ENCODE measurements at regions not wholly inside any gene's neighbourhood (a gene's known extent, or its start where the extent isn't known, plus 50 kb on each side); places are given as distances from the start of the nearest gene placed in this dataset.
"Not testable (repeated sequence)": the region's sequence is repeated elsewhere in the genome, so short reads cannot be mapped to it uniquely, and the experiment has no call there.

GRCh38 chrX:125236955-125237354 is 82.7 kb upstream of the TEX13C start:
- no peaks in the 10 kb centered on the region for H3K36me3 Mint-ChIP-seq
- no peak overlapping the region for H3K27ac Mint-ChIP-seq
- H3K27me3 ChIP-seq = no peaks in the 10 kb centered on the region
- H4K20me1 ChIP-seq (ENCODE audit: low read depth) = no peaks in the 10 kb centered on the region
- H3K4me2 ChIP-seq = no peak overlapping the region
- no peak overlapping the region for H3K4me3 ChIP-seq
- no peak for DNase-seq (ENCODE audit: low spot score)
- H3K9me3 ChIP-seq (ENCODE audit: low read depth) = peaks cover 5% of the 10 kb centered on the region
- peaks cover 2% of the 10 kb centered on the region for H3K27me3 Mint-ChIP-seq (ENCODE audit: insufficient read depth, low read depth)
- H3K79me2 ChIP-seq (ENCODE audit: low read depth) = no peaks in the 10 kb centered on the region
- H3K4me1 ChIP-seq = no peaks in the 10 kb centered on the region
- no peak overlapping the region for H3K4me3 Mint-ChIP-seq
- no peak overlapping the region for H3K9ac ChIP-seq
- no peaks in the 10 kb centered on the region for H3K36me3 ChIP-seq
- no peaks in the 10 kb centered on the region for H3K9me3 Mint-ChIP-seq
- H2AFZ ChIP-seq (replicated peaks) = no peak overlapping the region
- TF ChIP-seq EZH2phosphoT487 (IDR thresholded peaks at IDR 0.05) = no peak
- no peak overlapping the region for H3K27ac ChIP-seq
- H3F3A ChIP-seq (ENCODE audit: low read depth) = no peaks in the 10 kb centered on the region
- H3K4me1 Mint-ChIP-seq = no peaks in the 10 kb centered on the region

- DNase-seq (ENCODE audit: low spot score) = no peak
- H3K27me3 Mint-ChIP-seq (ENCODE audit: insufficient read depth, low read depth) = no peaks in the 10 kb centered on the region
- Histone ChIP-seq H3K9ac (no peak overlapping the region), H3K9me3 (ENCODE audit: low read depth) (no peaks in the 10 kb centered on the region), H3K4me3 (no peak overlapping the region), H3K36me3 (no peaks in the 10 kb centered on the region), H4K20me1 (ENCODE audit: low read depth) (no peaks in the 10 kb centered on the region), H3K27me3 (no peaks in the 10 kb centered on the region), H3K79me2 (ENCODE audit: low read depth) (no peaks in the 10 kb centered on the region), H3K4me2 (no peak overlapping the region), H3F3A (ENCODE audit: low read depth) (no peaks in the 10 kb centered on the region), H3K27ac (no peak overlapping the region), H2AFZ (replicated peaks) (no peak overlapping the region), H3K4me1 (no peaks in the 10 kb centered on the region)
- no peaks in the 10 kb centered on the region for H3K4me1 Mint-ChIP-seq
- TF ChIP-seq, protein P1, sequence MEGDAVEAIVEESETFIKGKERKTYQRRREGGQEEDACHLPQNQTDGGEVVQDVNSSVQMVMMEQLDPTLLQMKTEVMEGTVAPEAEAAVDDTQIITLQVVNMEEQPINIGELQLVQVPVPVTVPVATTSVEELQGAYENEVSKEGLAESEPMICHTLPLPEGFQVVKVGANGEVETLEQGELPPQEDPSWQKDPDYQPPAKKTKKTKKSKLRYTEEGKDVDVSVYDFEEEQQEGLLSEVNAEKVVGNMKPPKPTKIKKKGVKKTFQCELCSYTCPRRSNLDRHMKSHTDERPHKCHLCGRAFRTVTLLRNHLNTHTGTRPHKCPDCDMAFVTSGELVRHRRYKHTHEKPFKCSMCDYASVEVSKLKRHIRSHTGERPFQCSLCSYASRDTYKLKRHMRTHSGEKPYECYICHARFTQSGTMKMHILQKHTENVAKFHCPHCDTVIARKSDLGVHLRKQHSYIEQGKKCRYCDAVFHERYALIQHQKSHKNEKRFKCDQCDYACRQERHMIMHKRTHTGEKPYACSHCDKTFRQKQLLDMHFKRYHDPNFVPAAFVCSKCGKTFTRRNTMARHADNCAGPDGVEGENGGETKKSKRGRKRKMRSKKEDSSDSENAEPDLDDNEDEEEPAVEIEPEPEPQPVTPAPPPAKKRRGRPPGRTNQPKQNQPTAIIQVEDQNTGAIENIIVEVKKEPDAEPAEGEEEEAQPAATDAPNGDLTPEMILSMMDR (IDR thresholded peaks at IDR 0.05) = no peak
- TF ChIP-seq EZH2phosphoT487 (IDR thresholded peaks at IDR 0.05) (no peak), EZH2 (IDR thresholded peaks at IDR 0.05) (no peak)
- no peaks in the 10 kb centered on the region for H3K36me3 Mint-ChIP-seq
- H3K27ac Mint-ChIP-seq = no peak overlapping the region
- no peaks in the 10 kb centered on the region for H3K9me3 Mint-ChIP-seq
- no peak overlapping the region for H3K4me3 Mint-ChIP-seq
Measured at GRCh38 chrX:125248931-125249330, 70.7 kb upstream of the TEX13C start.

GRCh38 chrX:125255759-125256158 is 63.9 kb upstream of the TEX13C start:
- not testable (repeated sequence) for H3K27ac Mint-ChIP-seq; H3K4me1 Mint-ChIP-seq; H3K4me3 Mint-ChIP-seq; H3K4me2 ChIP-seq; H3K79me2 ChIP-seq (ENCODE audit: low read depth); H4K20me1 ChIP-seq (ENCODE audit: low read depth); H3K36me3 ChIP-seq; H3K4me3 ChIP-seq; H3K36me3 Mint-ChIP-seq; H3K9me3 Mint-ChIP-seq; H2AFZ ChIP-seq (replicated peaks); H3K27me3 Mint-ChIP-seq (ENCODE audit: insufficient read depth, low read depth); H3K4me1 ChIP-seq; H3F3A ChIP-seq (ENCODE audit: low read depth); H3K27me3 ChIP-seq; DNase-seq (ENCODE audit: low spot score); H3K27ac ChIP-seq; H3K9ac ChIP-seq
- peaks cover 13% of the 10 kb centered on the region for H3K9me3 ChIP-seq (ENCODE audit: low read depth)

GRCh38 chrX:125262836-125263235 is 56.8 kb upstream of the TEX13C start:
- H3K4me2 ChIP-seq = no peak overlapping the region
- H3K4me1 Mint-ChIP-seq = no peaks in the 10 kb centered on the region
- no peak for DNase-seq (ENCODE audit: low spot score)
- H3K9me3 Mint-ChIP-seq = peaks cover 15% of the 10 kb centered on the region
- no peak overlapping the region for H3K4me3 Mint-ChIP-seq
- H3K36me3 Mint-ChIP-seq = peaks cover 2% of the 10 kb centered on the region
- no peak overlapping the region for H2AFZ ChIP-seq (replicated peaks)
- H3K9me3 ChIP-seq (ENCODE audit: low read depth) = peaks cover 20% of the 10 kb centered on the region
- no peaks in the 10 kb centered on the region for H3F3A ChIP-seq (ENCODE audit: low read depth)
- no peaks in the 10 kb centered on the region for H3K36me3 ChIP-seq
- H3K27me3 ChIP-seq = no peaks in the 10 kb centered on the region
- no peak overlapping the region for H3K4me3 ChIP-seq
- H3K27me3 Mint-ChIP-seq (ENCODE audit: insufficient read depth, low read depth) = peaks cover 2% of the 10 kb centered on the region
- no peak overlapping the region for H3K27ac ChIP-seq
- no peak overlapping the region for H3K27ac Mint-ChIP-seq
- no peaks in the 10 kb centered on the region for H3K79me2 ChIP-seq (ENCODE audit: low read depth)
- TF ChIP-seq, protein P1 (IDR thresholded peaks at IDR 0.05) = no peak
- TF ChIP-seq EZH2 (IDR thresholded peaks at IDR 0.05) = no peak
- no peak for TF ChIP-seq EZH2phosphoT487 (IDR thresholded peaks at IDR 0.05)
- no peaks in the 10 kb centered on the region for H3K4me1 ChIP-seq
- no peak overlapping the region for H3K9ac ChIP-seq
- H4K20me1 ChIP-seq (ENCODE audit: low read depth) = no peaks in the 10 kb centered on the region

All from neural progenitor cell (in vitro differentiated cells).